ENCODE measurements at regions not wholly inside any gene's neighbourhood (a gene's known extent, or its start where the extent isn't known, plus 50 kb on each side); places are given as distances from the start of the nearest gene placed in this dataset.

GRCh38 chr20:17043323-17043722, 183.5 kb upstream of the PCSK2 start:
- Mint-ChIP-seq H3K4me3 (no peak overlapping the region), H3K9me3 (no peaks in the 10 kb centered on the region), H3K36me3 (ENCODE audit: low read depth) (no peaks in the 10 kb centered on the region), H3K27ac (no peak overlapping the region), H3K4me1 (ENCODE audit: low read depth) (no peaks in the 10 kb centered on the region), H3K27me3 (no peaks in the 10 kb centered on the region)
- Histone ChIP-seq H3K4me1 (ENCODE audit: insufficient read depth, low read length) (no peaks in the 10 kb centered on the region), H3K9me3 (ENCODE audit: control insufficient read depth in 1 of 2, insufficient read depth in 1 of 2, low read length in 2 of 2) (no peaks in the 10 kb centered on the region), H3K4me3 (ENCODE audit: low read length) (no peak overlapping the region), H3K36me3 (ENCODE audit: insufficient read depth, low read length) (no peaks in the 10 kb centered on the region), H3K27ac (ENCODE audit: low read depth in 1 of 2, low read length in 2 of 2) (no peak overlapping the region), H3K27me3 (ENCODE audit: control insufficient read depth in 1 of 2, insufficient read depth in 2 of 2, low read length in 2 of 2) (no peaks in the 10 kb centered on the region)
- CTCF ChIA-PET = no interaction called here
- no peak for DNase-seq
- intact Hi-C loops (cut with DNase I, micrococcal nuclease) = no loop called here
- POLR2A ChIA-PET = no interaction called here
- ATAC-seq (ENCODE audit: poor library complexity) = no peak
- no peak for TF ChIP-seq CTCF (IDR thresholded peaks at IDR 0.05)

- Histone ChIP-seq H3K9me3 (ENCODE audit: control insufficient read depth in 1 of 2, insufficient read depth in 1 of 2, low read length in 2 of 2) (no peaks in the 10 kb centered on the region), H3K27ac (ENCODE audit: low read depth in 1 of 2, low read length in 2 of 2) (no peak overlapping the region), H3K4me3 (ENCODE audit: low read length) (no peak overlapping the region), H3K27me3 (ENCODE audit: control insufficient read depth in 1 of 2, insufficient read depth in 2 of 2, low read length in 2 of 2) (no peaks in the 10 kb centered on the region), H3K36me3 (ENCODE audit: insufficient read depth, low read length) (no peaks in the 10 kb centered on the region), H3K4me1 (ENCODE audit: insufficient read depth, low read length) (no peaks in the 10 kb centered on the region)
- intact Hi-C loops (cut with DNase I, micrococcal nuclease) = no loop called here
- ChIA-PET POLR2A (no interaction called here), CTCF (no interaction called here)
- ATAC-seq (ENCODE audit: poor library complexity) = no peak
- no peak overlapping the region for H3K27ac Mint-ChIP-seq
- no peaks in the 10 kb centered on the region for H3K9me3 Mint-ChIP-seq
- no peaks in the 10 kb centered on the region for H3K36me3 Mint-ChIP-seq (ENCODE audit: low read depth)
- H3K27me3 Mint-ChIP-seq = no peaks in the 10 kb centered on the region
- no peak overlapping the region for H3K4me3 Mint-ChIP-seq
- no peak for TF ChIP-seq CTCF (IDR thresholded peaks at IDR 0.05)
- DNase-seq = no peak
- no peaks in the 10 kb centered on the region for H3K4me1 Mint-ChIP-seq (ENCODE audit: low read depth)
Observed at GRCh38 chr20:17044891-17045290, 181.9 kb upstream of the PCSK2 start.

GRCh38 chr20:17059465-17059864, 167.4 kb upstream of the PCSK2 start:
- Histone ChIP-seq H3K9me3 (ENCODE audit: control insufficient read depth in 1 of 2, insufficient read depth in 1 of 2, low read length in 2 of 2) (peaks cover 5 to 21% of the 10 kb centered on the region in 2 experiments), H3K4me3 (ENCODE audit: low read length) (no peak overlapping the region), H3K36me3 (ENCODE audit: insufficient read depth, low read length) (no peaks in the 10 kb centered on the region), H3K27ac (ENCODE audit: low read depth in 1 of 2, low read length in 2 of 2) (no peak overlapping the region), H3K4me1 (ENCODE audit: insufficient read depth, low read length) (no peaks in the 10 kb centered on the region), H3K27me3 (ENCODE audit: control insufficient read depth in 1 of 2, insufficient read depth in 2 of 2, low read length in 2 of 2) (no peaks in the 10 kb centered on the region)
- DNase-seq = no peak
- Mint-ChIP-seq H3K4me3 (no peak overlapping the region), H3K27me3 (no peaks in the 10 kb centered on the region), H3K36me3 (ENCODE audit: low read depth) (no peaks in the 10 kb centered on the region), H3K9me3 (peaks cover 3% of the 10 kb centered on the region), H3K4me1 (ENCODE audit: low read depth) (no peaks in the 10 kb centered on the region), H3K27ac (no peak overlapping the region)
- intact Hi-C loops (cut with DNase I, micrococcal nuclease) = no loop called here
- no peak for ATAC-seq (ENCODE audit: poor library complexity)
- CTCF ChIA-PET = no interaction called here
- POLR2A ChIA-PET = no interaction called here
- TF ChIP-seq CTCF (IDR thresholded peaks at IDR 0.05) = no peak

Measured in CD4-positive, alpha-beta T cell (primary cell).